ENCODE measurements at regions not wholly inside any gene's neighbourhood (a gene's known extent, or its start where the extent isn't known, plus 50 kb on each side); places are given as distances from the start of the nearest gene placed in this dataset.
"Not testable (repeated sequence)": the region's sequence is repeated elsewhere in the genome, so short reads cannot be mapped to it uniquely, and the experiment has no call there.

- no peak for DNase-seq
Observed at GRCh38 chr12:20003252-20003651, 365.1 kb upstream of the PDE3A start.

GRCh38 chr12:20004952-20005351, 363.4 kb upstream of the PDE3A start:
- DNase-seq, result peak; percentile 46

GRCh38 chr12:20006871-20007730, 361.2 kb upstream of the PDE3A start:
- no peak for DNase-seq

GRCh38 chr12:20009965-20010364, 358.4 kb upstream of the PDE3A start:
- DNase-seq, result not testable (repeated sequence)

GRCh38 chr12:20011200-20011599, 357.1 kb upstream of the PDE3A start:
- no peak for DNase-seq

GRCh38 chr12:20017802-20018201, 350.5 kb upstream of the PDE3A start:
- DNase-seq, result no peak

- DNase-seq, result no peak
Observed at GRCh38 chr12:20018406-20018805, 349.9 kb upstream of the PDE3A start.

- no peak for DNase-seq
Observed at GRCh38 chr12:20024194-20024593, 344.1 kb upstream of the PDE3A start.

- DNase-seq, result no peak
Observed at GRCh38 chr12:20028033-20028432, 340.3 kb upstream of the PDE3A start.

GRCh38 chr12:20030826-20031225, 337.5 kb upstream of the PDE3A start:
- DNase-seq, result no peak

GRCh38 chr12:20039562-20039961, 328.8 kb upstream of the PDE3A start:
- DNase-seq, result no peak

- no peak for DNase-seq
Observed at GRCh38 chr12:20040184-20040583, 328.2 kb upstream of the PDE3A start.

- no peak for DNase-seq
Observed at GRCh38 chr12:20040831-20041230, 327.5 kb upstream of the PDE3A start.

GRCh38 chr12:20044351-20044750, 324.0 kb upstream of the PDE3A start:
- no peak for DNase-seq

GRCh38 chr12:20044846-20045245, 323.5 kb upstream of the PDE3A start:
- DNase-seq, result no peak

GRCh38 chr12:20047901-20048300, 320.4 kb upstream of the PDE3A start:
- no peak for DNase-seq

- no peak for DNase-seq
Observed at GRCh38 chr12:20050221-20050620, 318.1 kb upstream of the PDE3A start.

- DNase-seq, result no peak
Observed at GRCh38 chr12:20053782-20054181, 314.6 kb upstream of the PDE3A start.

GRCh38 chr12:20055856-20056255, 312.5 kb upstream of the PDE3A start:
- DNase-seq, result no peak

- DNase-seq, result no peak
Observed at GRCh38 chr12:20057398-20057797, 310.9 kb upstream of the PDE3A start.

- DNase-seq, result no peak
Observed at GRCh38 chr12:20063116-20063515, 305.2 kb upstream of the PDE3A start.

- DNase-seq, result no peak
Observed at GRCh38 chr12:20077618-20078017, 290.7 kb upstream of the PDE3A start.

- DNase-seq, result no peak
Observed at GRCh38 chr12:20089077-20089476, 279.3 kb upstream of the PDE3A start.

GRCh38 chr12:20093190-20093810, 275.0 kb upstream of the PDE3A start:
- DNase-seq, result not testable (repeated sequence)

- no peak for DNase-seq
Observed at GRCh38 chr12:20096430-20096829, 271.9 kb upstream of the PDE3A start.

All from NCI-H226 (cell line).